Mesothelial cell of epicardium (in vitro differentiated cells): ENCODE measurements at regions not wholly inside any gene's neighbourhood (a gene's known extent, or its start where the extent isn't known, plus 50 kb on each side); places are given as distances from the start of the nearest gene placed in this dataset.

ENCODE experiments used
- DNase-seq, 2 experiments: peaks; one replicate each; pipeline ENCODE4 v3.0.0; 2021; ENCODE audit warnings: low spot score in 2 of 2; ENCODE audit not compliant: unreplicated experiment in 2 of 2
- H3K27ac Mint-ChIP-seq: 2 replicates; pipeline ENCODE4 v1.8.0; 2021; ENCODE audit warnings: mixed read lengths
- H3K27me3 Mint-ChIP-seq: 2 replicates; pipeline ENCODE4 v1.8.0; 2021; ENCODE audit warnings: low read depth, mixed read lengths
- H3K36me3 Mint-ChIP-seq: 2 replicates; pipeline ENCODE4 v1.8.0; 2021; ENCODE audit warnings: mixed read lengths
- H3K4me1 Mint-ChIP-seq: 2 replicates; pipeline ENCODE4 v1.8.0; 2021; ENCODE audit warnings: mixed read lengths
- H3K4me3 Mint-ChIP-seq: 2 replicates; pipeline ENCODE4 v1.8.0; 2021; ENCODE audit warnings: mild to moderate bottlenecking, moderate library complexity, mixed read lengths
- H3K9me3 Mint-ChIP-seq: 2 replicates; pipeline ENCODE4 v1.8.0; 2021; ENCODE audit warnings: mixed read lengths
- TF ChIP-seq, protein P1 (sequence below): fragments of 200-600 bp; sonication (generic); IDR thresholded peaks from one replicate; pipeline ENCODE4 v1.5.0; 2021; ENCODE audit warnings: antibody characterized with exemption; ENCODE audit not compliant: unreplicated experiment

DNA sequence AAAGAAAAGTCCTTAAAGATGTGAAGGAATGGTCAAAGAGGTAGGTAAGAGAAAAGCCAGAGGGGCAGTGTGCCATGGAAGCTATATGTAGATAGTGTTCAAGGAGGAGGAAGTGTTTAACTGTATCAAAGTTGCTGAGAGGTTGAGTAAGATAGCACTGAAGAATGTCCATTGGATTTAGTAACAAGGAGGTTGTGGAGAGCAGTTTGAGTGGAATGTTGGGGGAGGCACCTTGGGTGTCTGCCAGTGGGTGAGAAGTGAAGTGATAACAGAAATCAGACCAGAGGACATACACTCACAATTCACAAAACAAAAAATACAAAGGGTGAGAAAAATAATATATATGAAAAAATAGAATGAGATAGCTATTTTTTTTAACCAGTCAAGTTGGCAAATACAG is 121.3 kb upstream of the AMOT start:
- TF ChIP-seq, protein P1, sequence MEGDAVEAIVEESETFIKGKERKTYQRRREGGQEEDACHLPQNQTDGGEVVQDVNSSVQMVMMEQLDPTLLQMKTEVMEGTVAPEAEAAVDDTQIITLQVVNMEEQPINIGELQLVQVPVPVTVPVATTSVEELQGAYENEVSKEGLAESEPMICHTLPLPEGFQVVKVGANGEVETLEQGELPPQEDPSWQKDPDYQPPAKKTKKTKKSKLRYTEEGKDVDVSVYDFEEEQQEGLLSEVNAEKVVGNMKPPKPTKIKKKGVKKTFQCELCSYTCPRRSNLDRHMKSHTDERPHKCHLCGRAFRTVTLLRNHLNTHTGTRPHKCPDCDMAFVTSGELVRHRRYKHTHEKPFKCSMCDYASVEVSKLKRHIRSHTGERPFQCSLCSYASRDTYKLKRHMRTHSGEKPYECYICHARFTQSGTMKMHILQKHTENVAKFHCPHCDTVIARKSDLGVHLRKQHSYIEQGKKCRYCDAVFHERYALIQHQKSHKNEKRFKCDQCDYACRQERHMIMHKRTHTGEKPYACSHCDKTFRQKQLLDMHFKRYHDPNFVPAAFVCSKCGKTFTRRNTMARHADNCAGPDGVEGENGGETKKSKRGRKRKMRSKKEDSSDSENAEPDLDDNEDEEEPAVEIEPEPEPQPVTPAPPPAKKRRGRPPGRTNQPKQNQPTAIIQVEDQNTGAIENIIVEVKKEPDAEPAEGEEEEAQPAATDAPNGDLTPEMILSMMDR, result no peak
- Mint-ChIP-seq H3K4me3 (no peak overlapping the region), H3K27me3 (no peaks in the 10 kb centered on the region), H3K9me3 (no peaks in the 10 kb centered on the region), H3K27ac (peak overlapping the region; percentile 68), H3K4me1 (peaks cover 12% of the 10 kb centered on the region), H3K36me3 (no peaks in the 10 kb centered on the region)
- no peak for DNase-seq

DNA sequence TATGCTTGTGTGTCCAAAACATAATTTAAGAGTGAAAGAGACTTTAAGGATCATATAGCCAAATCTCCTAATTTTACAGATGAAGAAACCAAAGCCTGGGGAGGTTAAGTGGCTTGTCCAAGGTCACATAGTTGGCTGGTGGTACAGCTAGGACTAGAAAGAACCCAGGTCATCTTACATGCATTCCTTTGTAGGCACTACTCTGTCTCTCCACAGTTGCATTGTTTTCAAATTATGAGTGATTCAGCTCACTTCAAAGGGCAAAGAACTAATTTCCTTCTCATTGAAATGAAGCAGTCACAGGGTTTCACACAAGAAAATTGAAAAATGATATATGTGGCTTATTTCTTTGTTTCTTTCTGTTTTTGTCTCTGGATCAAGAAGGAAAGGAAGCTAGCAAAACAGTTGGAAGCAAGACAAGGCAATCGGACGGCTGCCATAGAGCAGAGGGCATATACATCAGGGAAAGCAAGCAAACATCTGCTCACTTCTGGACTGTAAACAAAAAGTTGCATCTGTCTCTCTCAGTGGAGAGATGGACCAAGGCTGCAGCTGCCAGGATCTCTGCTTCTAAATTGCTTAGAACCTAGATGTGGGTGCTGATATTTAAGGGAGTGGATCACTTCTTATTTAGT is 107.5 kb upstream of the AMOT start:
- Mint-ChIP-seq H3K4me3 (no peak overlapping the region), H3K9me3 (no peaks in the 10 kb centered on the region), H3K27ac (no peak overlapping the region), H3K4me1 (peaks cover 20% of the 10 kb centered on the region), H3K36me3 (no peaks in the 10 kb centered on the region), H3K27me3 (no peaks in the 10 kb centered on the region)
- TF ChIP-seq, protein P1, result no peak
- DNase-seq, result no peak

DNA sequence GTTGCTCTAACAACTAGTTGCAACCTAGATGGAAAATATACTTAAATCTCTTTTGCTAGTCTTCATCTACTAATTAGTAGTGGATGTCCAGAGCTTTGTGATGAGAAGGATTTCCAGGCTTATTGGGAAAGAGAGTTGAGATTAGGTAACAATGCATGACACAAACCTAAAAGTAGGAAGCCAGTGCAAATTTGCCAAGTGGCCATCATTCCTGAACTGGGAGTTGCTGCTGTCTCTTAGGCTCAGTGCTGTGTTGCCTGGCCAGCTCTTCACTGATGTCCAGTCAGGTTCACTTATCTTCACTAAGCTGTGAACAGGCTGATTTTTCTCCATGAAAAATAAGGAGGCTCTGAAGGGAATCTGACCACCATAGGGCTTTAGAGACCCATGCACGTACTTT is 105.6 kb upstream of the AMOT start:
- Mint-ChIP-seq H3K4me1 (peaks cover 20% of the 10 kb centered on the region), H3K9me3 (no peaks in the 10 kb centered on the region), H3K4me3 (no peak overlapping the region), H3K27ac (peak overlapping the region; percentile 67), H3K36me3 (no peaks in the 10 kb centered on the region), H3K27me3 (no peaks in the 10 kb centered on the region)
- TF ChIP-seq, protein P1, result no peak
- DNase-seq, result no peak

DNA sequence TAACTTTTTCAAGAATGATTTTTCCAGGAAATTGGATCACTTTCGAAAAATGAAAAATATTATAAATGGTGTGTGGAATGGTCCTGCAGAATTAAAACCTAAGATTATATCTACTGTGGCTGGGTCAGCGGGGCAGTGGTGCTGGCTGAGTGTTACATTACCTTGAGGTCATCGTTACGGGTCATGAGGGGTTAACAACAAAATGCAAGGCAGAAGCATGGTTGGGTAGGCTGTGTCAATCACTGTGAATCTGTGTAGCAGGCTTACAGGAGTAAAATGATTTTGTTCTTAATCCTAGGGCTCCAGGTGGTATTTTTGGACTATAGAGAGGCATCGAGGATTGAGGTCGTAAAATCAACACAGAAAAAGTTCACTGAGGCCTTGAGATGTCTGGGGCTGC is 105.2 kb upstream of the AMOT start:
- H3K27ac Mint-ChIP-seq, result peak overlapping the region; percentile 67
- TF ChIP-seq, protein P1, result no peak
- no peaks in the 10 kb centered on the region for H3K36me3 Mint-ChIP-seq
- peaks cover 20% of the 10 kb centered on the region for H3K4me1 Mint-ChIP-seq
- H3K9me3 Mint-ChIP-seq, result no peaks in the 10 kb centered on the region
- DNase-seq, result no peak
- no peaks in the 10 kb centered on the region for H3K27me3 Mint-ChIP-seq
- H3K4me3 Mint-ChIP-seq, result no peak overlapping the region

DNA sequence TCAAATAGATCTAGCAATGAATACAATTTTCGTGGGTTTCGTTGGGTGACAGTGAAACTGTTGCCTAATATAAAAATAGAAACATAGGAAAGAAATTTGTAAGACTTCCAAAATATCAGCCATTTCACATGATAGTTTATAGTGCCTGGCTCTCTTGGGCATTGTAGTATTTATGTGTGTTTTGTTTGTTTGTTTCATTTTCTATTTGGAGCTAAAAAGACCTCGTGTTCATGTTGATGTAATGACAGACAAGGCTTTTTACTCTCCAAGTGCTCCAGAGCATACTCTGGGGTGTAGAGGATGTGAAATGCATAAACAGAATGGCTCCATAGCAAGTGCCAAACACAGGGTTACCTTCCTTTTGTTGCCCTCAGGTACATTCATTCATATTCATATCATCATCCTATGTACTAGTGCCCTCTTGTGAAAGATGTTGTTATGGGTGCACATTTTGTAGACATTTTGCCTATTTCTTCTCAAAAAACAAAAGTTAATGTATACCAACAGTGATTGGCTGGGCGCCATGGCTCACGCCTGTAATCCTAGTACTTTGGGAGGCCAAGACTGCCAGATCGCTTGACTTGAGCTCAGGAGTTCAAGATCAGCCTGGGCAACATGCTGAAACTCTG is 100.7 kb upstream of the AMOT start:
- Mint-ChIP-seq H3K4me3 (no peak overlapping the region), H3K27ac (no peak overlapping the region), H3K4me1 (peaks cover 12% of the 10 kb centered on the region), H3K9me3 (no peaks in the 10 kb centered on the region), H3K27me3 (no peaks in the 10 kb centered on the region), H3K36me3 (no peaks in the 10 kb centered on the region)
- no peak for DNase-seq
- TF ChIP-seq, protein P1, result no peak
